Erythroblast (primary cell): ENCODE measurements at regions not wholly inside any gene's neighbourhood (a gene's known extent, or its start where the extent isn't known, plus 50 kb on each side); places are given as distances from the start of the nearest gene placed in this dataset.

Experiments used
- GATA1 ChIP-seq: IDR thresholded peaks from 2 replicates; pipeline ENCODE4 v1.6.1; 2011; ENCODE audit warnings: low read depth, mild to moderate bottlenecking, control low read depth, low read length, moderate library complexity
- POLR2A ChIP-seq: IDR thresholded peaks from 2 replicates; pipeline ENCODE4 v1.6.1; 2011; ENCODE audit warnings: mild to moderate bottlenecking, low read length

DNA sequence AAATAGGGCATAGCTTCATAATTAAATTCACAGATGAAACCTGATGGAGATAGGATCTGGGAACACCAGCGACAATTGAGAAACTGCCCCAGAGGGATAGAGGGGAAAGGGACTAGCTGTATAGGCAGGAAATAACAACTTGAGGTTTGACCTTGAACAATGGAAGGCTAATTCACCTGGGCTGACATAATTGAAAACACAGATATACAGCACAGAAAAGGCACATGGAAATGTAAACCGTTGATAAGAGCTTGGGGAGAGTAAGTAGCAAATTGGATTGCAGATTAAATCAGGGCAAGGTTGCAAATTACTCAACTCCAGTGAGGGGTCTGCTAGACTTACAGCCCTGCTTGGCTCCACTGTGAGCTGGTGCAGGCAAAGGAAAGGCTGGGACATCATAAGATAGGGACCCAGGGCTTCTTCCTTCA lies 246.7 kb downstream of the DLEU7 start:
- TF ChIP-seq POLR2A (no peak), GATA1 (no peak)
